WTC11 (cell line): ENCODE measurements at regions not wholly inside any gene's neighbourhood (a gene's known extent, or its start where the extent isn't known, plus 50 kb on each side); places are given as distances from the start of the nearest gene placed in this dataset.

ENCODE experiments used
- ATAC-seq: fragments of 200-7000 bp; cut with Tn5 transposase; 2 replicates; pipeline ENCODE4 v1.10.0; 2021; ENCODE audit warnings: mild to moderate bottlenecking, moderate library complexity
- CTCF ChIA-PET: fragments of 300-600 bp; sonication (Branson Sonifier 250); formaldehyde crosslinking; loops from one replicate; lab custom pipeline; 2021; ENCODE audit warnings: antibody characterized with exemption; lab: Charles Lee
- POLR2A ChIA-PET: fragments of 350-600 bp; sonication (Branson Sonifier 250); formaldehyde crosslinking; loops from one replicate; lab custom pipeline; 2021; ENCODE audit warnings: antibody characterized with exemption; lab: Charles Lee
- DNase-seq: peaks from one replicate; pipeline ENCODE4 v3.0.0; 2021; ENCODE audit warnings: low spot score
- H3K27ac Mint-ChIP-seq: 2 replicates; pipeline ENCODE4 v1.8.0; 2021; ENCODE audit warnings: mixed read lengths
- H3K27me3 Mint-ChIP-seq: 2 replicates; pipeline ENCODE4 v1.8.0; 2021; ENCODE audit warnings: low read depth, mild to moderate bottlenecking, moderate library complexity, mixed read lengths
- H3K36me3 Mint-ChIP-seq: 2 replicates; pipeline ENCODE4 v1.8.0; 2021; ENCODE audit warnings: mixed read lengths
- H3K4me1 Mint-ChIP-seq: 2 replicates; pipeline ENCODE4 v1.8.0; 2022; ENCODE audit warnings: mixed read lengths
- H3K4me3 Mint-ChIP-seq: 2 replicates; pipeline ENCODE4 v1.8.0; 2021; ENCODE audit warnings: mild to moderate bottlenecking, moderate library complexity, mixed read lengths
- H3K9me3 Mint-ChIP-seq: 2 replicates; pipeline ENCODE4 v1.8.0; 2021; ENCODE audit warnings: mixed read lengths
- ATF3 ChIP-seq: sonication (generic); formaldehyde crosslinking; conservative IDR thresholded peaks from 2 replicates; pipeline ENCODE4 v1.8.1; 2022; ENCODE audit warnings: mild to moderate bottlenecking, missing genetic modification reagents
- CBFB ChIP-seq: sonication (generic); formaldehyde crosslinking; IDR thresholded peaks from 2 replicates; pipeline ENCODE4 v1.8.1; 2022; ENCODE audit warnings: mild to moderate bottlenecking, low read depth, missing genetic modification reagents
- CREB1 ChIP-seq: sonication (generic); formaldehyde crosslinking; IDR thresholded peaks from 2 replicates; pipeline ENCODE4 v1.8.0; 2023; ENCODE audit warnings: mild to moderate bottlenecking, missing genetic modification reagents
- FOXP4 ChIP-seq: sonication (generic); formaldehyde crosslinking; IDR thresholded peaks from 2 replicates; pipeline ENCODE4 v1.8.0; 2022; ENCODE audit warnings: mild to moderate bottlenecking, missing genetic modification reagents
- GABPB1 ChIP-seq: sonication (generic); formaldehyde crosslinking; IDR thresholded peaks from 2 replicates; pipeline ENCODE4 v1.8.1; 2023; ENCODE audit warnings: mild to moderate bottlenecking, missing genetic modification reagents
- HMGXB4 ChIP-seq: sonication (generic); formaldehyde crosslinking; IDR thresholded peaks from 2 replicates; pipeline ENCODE4 v1.8.1; 2023; ENCODE audit warnings: mild to moderate bottlenecking, moderate library complexity, missing genetic modification reagents
- MAX ChIP-seq: sonication (generic); formaldehyde crosslinking; IDR thresholded peaks from 2 replicates; pipeline ENCODE4 v1.8.0; 2022; ENCODE audit warnings: mild to moderate bottlenecking, missing genetic modification reagents
- NR3C1 ChIP-seq: sonication (generic); formaldehyde crosslinking; conservative IDR thresholded peaks from 2 replicates; pipeline ENCODE4 v1.8.1; 2023; ENCODE audit warnings: low read depth, mild to moderate bottlenecking, missing genetic modification reagents
- SMAD3 ChIP-seq: sonication (generic); formaldehyde crosslinking; IDR thresholded peaks from 2 replicates; pipeline ENCODE4 v1.8.0; 2022; ENCODE audit warnings: missing genetic modification reagents, mild to moderate bottlenecking, borderline replicate concordance
- SMAD4 ChIP-seq: sonication (generic); formaldehyde crosslinking; IDR thresholded peaks from 2 replicates; pipeline ENCODE4 v1.8.0; 2022; ENCODE audit warnings: mild to moderate bottlenecking, missing genetic modification reagents
- ZMAT4 ChIP-seq: fragments of 250-450 bp; sonication (Bioruptor Pico); IDR thresholded peaks from 2 replicates; pipeline ENCODE4 v1.9.0; 2021; ENCODE audit warnings: mild to moderate bottlenecking
- ZNF121 ChIP-seq: sonication (generic); formaldehyde crosslinking; IDR thresholded peaks from 2 replicates; pipeline ENCODE4 v1.8.0; 2023; ENCODE audit warnings: missing genetic modification reagents
- ZNF263 ChIP-seq: sonication (generic); formaldehyde crosslinking; IDR thresholded peaks from 2 replicates; pipeline ENCODE4 v1.8.1; 2022; ENCODE audit warnings: low read depth, mild to moderate bottlenecking, moderate library complexity, missing genetic modification reagents
- ZNF396 ChIP-seq: fragments of 250-450 bp; sonication (Bioruptor Pico); IDR thresholded peaks from 2 replicates; pipeline ENCODE4 v1.8.0; 2021; ENCODE audit warnings: mild to moderate bottlenecking, moderate library complexity, borderline replicate concordance
- ZNF423 ChIP-seq: fragments of 250-450 bp; sonication (Bioruptor Pico); IDR thresholded peaks from 2 replicates; pipeline ENCODE4 v2.1.2; 2022; ENCODE audit warnings: mild to moderate bottlenecking, moderate library complexity
- TF ChIP-seq, protein P1 (sequence below): fragments of 250-450 bp; sonication (Bioruptor Pico); IDR thresholded peaks from 2 replicates; pipeline ENCODE4 v2.1.2; 2022; ENCODE audit warnings: mild to moderate bottlenecking, moderate library complexity
- TF ChIP-seq, protein P2 (sequence below): fragments of 200-600 bp; IDR thresholded peaks from 2 replicates; pipeline ENCODE4 v1.8.0; 2022; ENCODE audit warnings: antibody characterized with exemption
- TF ChIP-seq, protein P3 (sequence below): fragments of 250-450 bp; sonication (Bioruptor Pico); conservative IDR thresholded peaks from 2 replicates; pipeline ENCODE4 v1.9.0; 2021; ENCODE audit warnings: mild to moderate bottlenecking
- TF ChIP-seq, protein P4 (sequence below): sonication (generic); formaldehyde crosslinking; IDR thresholded peaks from 2 replicates; pipeline ENCODE4 v1.8.1; 2023; ENCODE audit warnings: mild to moderate bottlenecking, missing genetic modification reagents

DNA sequence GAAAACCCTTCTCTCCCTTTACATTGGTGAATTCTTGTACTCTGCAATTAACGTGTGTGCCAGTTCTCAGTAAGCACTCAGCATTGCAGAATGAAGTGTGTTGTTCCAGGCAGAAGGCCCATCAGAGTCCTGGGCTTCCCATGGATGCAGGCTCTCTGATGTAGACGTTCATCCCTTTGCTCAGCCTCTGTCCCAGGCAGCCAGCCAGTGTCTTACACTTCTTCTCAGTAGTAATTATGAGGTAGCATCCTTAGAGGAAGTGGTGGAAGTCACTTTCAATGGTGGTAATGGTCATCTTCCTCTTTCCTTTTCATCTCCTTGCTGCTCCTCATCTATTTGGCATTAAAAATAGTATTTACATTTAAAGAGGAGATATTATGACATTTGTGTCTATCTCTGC, 66.7 kb upstream of the FYN start:
- POLR2A ChIA-PET, result no interaction called here
- Mint-ChIP-seq H3K4me1 (peaks cover 16% of the 10 kb centered on the region), H3K4me3 (no peak overlapping the region), H3K27ac (no peak overlapping the region), H3K9me3 (peaks cover 40% of the 10 kb centered on the region), H3K27me3 (no peaks in the 10 kb centered on the region; the same call in 1 of the 2 replicates), H3K36me3 (peaks cover 18% of the 10 kb centered on the region)
- CTCF ChIA-PET, result no interaction called here
- DNase-seq, result no peak
- TF ChIP-seq CBFB (CRISPR knock-in tag) (no peak), FOXP4 (CRISPR knock-in tag) (no peak), ZNF423 (CRISPR knock-in tag) (no peak), GABPB1 (CRISPR knock-in tag) (no peak), HMGXB4 (CRISPR knock-in tag) (no peak), SMAD3 (no peak), ZMAT4 (no peak), ZNF263 (no peak), ZNF121 (no peak), ATF3 (CRISPR knock-in tag) (no peak), ZNF396 (CRISPR knock-in tag) (no peak), MAX (CRISPR knock-in tag) (no peak), SMAD4 (no peak), CREB1 (no peak), NR3C1 (no peak)
- TF ChIP-seq, protein P1, sequence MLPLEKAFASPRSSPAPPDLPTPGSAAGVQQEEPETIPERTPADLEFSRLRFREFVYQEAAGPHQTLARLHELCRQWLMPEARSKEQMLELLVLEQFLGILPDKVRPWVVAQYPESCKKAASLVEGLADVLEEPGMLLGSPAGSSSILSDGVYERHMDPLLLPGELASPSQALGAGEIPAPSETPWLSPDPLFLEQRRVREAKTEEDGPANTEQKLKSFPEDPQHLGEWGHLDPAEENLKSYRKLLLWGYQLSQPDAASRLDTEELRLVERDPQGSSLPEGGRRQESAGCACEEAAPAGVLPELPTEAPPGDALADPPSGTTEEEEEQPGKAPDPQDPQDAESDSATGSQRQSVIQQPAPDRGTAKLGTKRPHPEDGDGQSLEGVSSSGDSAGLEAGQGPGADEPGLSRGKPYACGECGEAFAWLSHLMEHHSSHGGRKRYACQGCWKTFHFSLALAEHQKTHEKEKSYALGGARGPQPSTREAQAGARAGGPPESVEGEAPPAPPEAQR (CRISPR knock-in tag), result no peak
- TF ChIP-seq, protein P2, sequence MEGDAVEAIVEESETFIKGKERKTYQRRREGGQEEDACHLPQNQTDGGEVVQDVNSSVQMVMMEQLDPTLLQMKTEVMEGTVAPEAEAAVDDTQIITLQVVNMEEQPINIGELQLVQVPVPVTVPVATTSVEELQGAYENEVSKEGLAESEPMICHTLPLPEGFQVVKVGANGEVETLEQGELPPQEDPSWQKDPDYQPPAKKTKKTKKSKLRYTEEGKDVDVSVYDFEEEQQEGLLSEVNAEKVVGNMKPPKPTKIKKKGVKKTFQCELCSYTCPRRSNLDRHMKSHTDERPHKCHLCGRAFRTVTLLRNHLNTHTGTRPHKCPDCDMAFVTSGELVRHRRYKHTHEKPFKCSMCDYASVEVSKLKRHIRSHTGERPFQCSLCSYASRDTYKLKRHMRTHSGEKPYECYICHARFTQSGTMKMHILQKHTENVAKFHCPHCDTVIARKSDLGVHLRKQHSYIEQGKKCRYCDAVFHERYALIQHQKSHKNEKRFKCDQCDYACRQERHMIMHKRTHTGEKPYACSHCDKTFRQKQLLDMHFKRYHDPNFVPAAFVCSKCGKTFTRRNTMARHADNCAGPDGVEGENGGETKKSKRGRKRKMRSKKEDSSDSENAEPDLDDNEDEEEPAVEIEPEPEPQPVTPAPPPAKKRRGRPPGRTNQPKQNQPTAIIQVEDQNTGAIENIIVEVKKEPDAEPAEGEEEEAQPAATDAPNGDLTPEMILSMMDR, result no peak
- TF ChIP-seq, protein P3, sequence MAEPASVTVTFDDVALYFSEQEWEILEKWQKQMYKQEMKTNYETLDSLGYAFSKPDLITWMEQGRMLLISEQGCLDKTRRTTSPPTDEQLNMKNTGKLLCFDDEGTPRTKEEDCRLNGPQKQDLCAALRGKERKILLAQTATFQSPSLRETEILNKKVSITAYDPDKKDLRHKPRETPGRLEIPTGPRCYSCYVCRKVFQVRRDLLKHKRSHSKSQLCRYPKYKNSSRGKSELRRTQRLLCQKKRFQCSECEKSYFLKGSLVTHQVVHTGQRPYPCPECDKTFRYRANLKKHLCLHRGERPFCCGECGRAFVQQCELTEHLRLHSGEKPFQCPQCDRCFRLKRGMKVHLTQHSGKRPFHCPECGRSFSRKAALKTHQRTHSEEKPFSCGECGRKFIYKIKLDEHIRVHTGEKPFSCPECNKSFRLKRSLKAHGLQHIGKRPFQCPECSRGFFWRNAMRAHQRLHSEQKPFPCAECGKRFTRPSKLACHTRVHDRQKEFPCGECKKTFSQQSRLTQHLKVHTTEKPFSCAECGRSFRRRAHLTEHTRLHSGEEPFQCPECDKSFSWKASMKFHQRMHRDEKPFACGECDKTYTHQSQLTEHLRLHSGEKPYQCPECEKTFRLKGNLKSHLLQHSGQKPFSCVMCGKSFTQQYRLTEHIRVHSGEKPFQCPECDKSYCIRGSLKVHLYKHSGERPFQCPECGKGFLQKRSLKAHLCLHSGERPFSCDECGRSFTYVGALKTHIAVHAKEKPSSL, result no peak
- TF ChIP-seq, protein P4, sequence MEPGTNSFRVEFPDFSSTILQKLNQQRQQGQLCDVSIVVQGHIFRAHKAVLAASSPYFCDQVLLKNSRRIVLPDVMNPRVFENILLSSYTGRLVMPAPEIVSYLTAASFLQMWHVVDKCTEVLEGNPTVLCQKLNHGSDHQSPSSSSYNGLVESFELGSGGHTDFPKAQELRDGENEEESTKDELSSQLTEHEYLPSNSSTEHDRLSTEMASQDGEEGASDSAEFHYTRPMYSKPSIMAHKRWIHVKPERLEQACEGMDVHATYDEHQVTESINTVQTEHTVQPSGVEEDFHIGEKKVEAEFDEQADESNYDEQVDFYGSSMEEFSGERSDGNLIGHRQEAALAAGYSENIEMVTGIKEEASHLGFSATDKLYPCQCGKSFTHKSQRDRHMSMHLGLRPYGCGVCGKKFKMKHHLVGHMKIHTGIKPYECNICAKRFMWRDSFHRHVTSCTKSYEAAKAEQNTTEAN (CRISPR knock-in tag), result no peak
- ATAC-seq, result no peak
